ENCODE measurements at regions not wholly inside any gene's neighbourhood (a gene's known extent, or its start where the extent isn't known, plus 50 kb on each side); places are given as distances from the start of the nearest gene placed in this dataset.
"Not testable (repeated sequence)": the region's sequence is repeated elsewhere in the genome, so short reads cannot be mapped to it uniquely, and the experiment has no call there.

- FAIRE-seq; BruUV-seq (replicated peaks); ATAC-seq; H3K9ac ChIP-seq (ENCODE audit: insufficient read depth, low read depth, low read length); H3K27me3 ChIP-seq (ENCODE audit: control insufficient read depth in 1 of 2, insufficient read depth in 2 of 2, low read length in 2 of 2); H3K4me1 ChIP-seq (ENCODE audit: insufficient read depth, low read length); H3K27ac ChIP-seq (ENCODE audit: extremely low read length, insufficient read depth, low read length); DNase-seq (ENCODE audit: low spot score); POLR2A ChIA-PET; H4K20me1 ChIP-seq (ENCODE audit: insufficient read depth, low read length); CTCF ChIA-PET (ENCODE audit: low intra/inter-chr PET ratio, low total read pairs); H3K4me2 ChIP-seq (ENCODE audit: low read depth, low read length); in situ Hi-C loops (cut with HindIII; ENCODE audit: extremely low pct_ligation_motif_present, low pct_unique_long_range_greater_than_20kb); H3K36me3 ChIP-seq (replicated peaks in 1 of 2; ENCODE audit: control insufficient read depth in 1 of 2, insufficient read depth in 2 of 2, low read length in 2 of 2); intact Hi-C loops (cut with micrococcal nuclease; ENCODE audit: unreplicated experiment); H3K9me3 ChIP-seq (ENCODE audit: low read length); H3K79me2 ChIP-seq (ENCODE audit: insufficient read depth, low read length); H2AFZ ChIP-seq (ENCODE audit: low read length); H3K4me3 ChIP-seq (replicated peaks in 1 of 3; ENCODE audit: insufficient read depth in 1 of 3, low read depth in 2 of 3, low read length in 3 of 3): not testable (repeated sequence)
- WGBS (ENCODE audit: low lambda C conversion rate), result 58% methylated on average over 2 of the region's 2 CpGs
Measured at GRCh38 chr18:14203424-14203823, 71.2 kb upstream of the ZNF519 start.

GRCh38 chr18:14190776-14191442 lies 58.7 kb upstream of the ZNF519 start:
- not testable (repeated sequence) for BruUV-seq (replicated peaks)

GRCh38 chr18:14189858-14190257 lies 57.6 kb upstream of the ZNF519 start:
- no TSS peak for BruUV-seq (replicated peaks)
- in situ Hi-C loops (cut with HindIII; ENCODE audit: extremely low pct_ligation_motif_present, low pct_unique_long_range_greater_than_20kb), result no loop called here
- H3K9me3 ChIP-seq (ENCODE audit: low read length), result no peaks in the 10 kb centered on the region
- ChIA-PET POLR2A (interaction anchor here (2.3 kb wide), 1 partner anchor 11 kb away, joined by 9 read pairs; no protein-coding TSS in a partner anchor), CTCF (ENCODE audit: low intra/inter-chr PET ratio, low total read pairs) (no interaction called here)
- H3K4me3 ChIP-seq (replicated peaks in 1 of 3; ENCODE audit: insufficient read depth in 1 of 3, low read depth in 2 of 3, low read length in 3 of 3), result no peak overlapping the region
- intact Hi-C loops (cut with micrococcal nuclease; ENCODE audit: unreplicated experiment), result no loop called here
- no peaks in the 10 kb centered on the region for H3K79me2 ChIP-seq (ENCODE audit: insufficient read depth, low read length)
- 0% methylated on average over 1 of the region's 1 CpG for WGBS (ENCODE audit: low lambda C conversion rate)
- no peak overlapping the region for H2AFZ ChIP-seq (ENCODE audit: low read length)
- FAIRE-seq (no peak), DNase-seq (ENCODE audit: low spot score) (peak; percentile 90), ATAC-seq (peak; percentile 74; the same call in 2 of the 3 replicates)
- peaks cover 30% of the 10 kb centered on the region for H3K4me1 ChIP-seq (ENCODE audit: insufficient read depth, low read length)
- no peaks in the 10 kb centered on the region for H3K27me3 ChIP-seq (ENCODE audit: control insufficient read depth in 1 of 2, insufficient read depth in 2 of 2, low read length in 2 of 2)
- H3K9ac ChIP-seq (ENCODE audit: insufficient read depth, low read depth, low read length), result peak overlapping the region; percentile 15; the same call in 1 of the 2 replicates
- H3K27ac ChIP-seq (ENCODE audit: extremely low read length, insufficient read depth, low read length), result peak overlapping the region; percentile 57
- no peak overlapping the region; the same call in 1 of the 2 replicates for H3K4me2 ChIP-seq (ENCODE audit: low read depth, low read length)
- no peaks in the 10 kb centered on the region for H3K36me3 ChIP-seq (replicated peaks in 1 of 2; ENCODE audit: control insufficient read depth in 1 of 2, insufficient read depth in 2 of 2, low read length in 2 of 2)
- H4K20me1 ChIP-seq (ENCODE audit: insufficient read depth, low read length), result no peaks in the 10 kb centered on the region
- no peak for TF ChIP-seq FOXK2 (IDR thresholded peaks at IDR 0.05)
- TF ChIP-seq EP300 (IDR thresholded peaks at IDR 0.05; ENCODE audit: low read depth in 2 of 2, low read length in 2 of 2), result peak in 1 of 2 experiments; percentile 66; a peak in 2 of 4 replicates
- TF ChIP-seq EP300 (CRISPR knock-in tag; IDR thresholded peaks at IDR 0.05; ENCODE audit: borderline replicate concordance), result peak; percentile 52
- TF ChIP-seq MXD4 (CRISPR knock-in tag; IDR thresholded peaks at IDR 0.05), result no peak
- peak; percentile 28; the same call in 1 of the 2 replicates for TF ChIP-seq TBX2 (CRISPR knock-in tag; IDR thresholded peaks at IDR 0.05; ENCODE audit: borderline replicate concordance)
- no peak for TF ChIP-seq ZBTB20 (CRISPR knock-in tag; IDR thresholded peaks at IDR 0.05; ENCODE audit: borderline replicate concordance, low read depth)
- peak; percentile 26; the same call in 1 of the 2 replicates for TF ChIP-seq NR2C2 (CRISPR knock-in tag; IDR thresholded peaks at IDR 0.05; ENCODE audit: borderline replicate concordance)
- peak; percentile 64 for TF ChIP-seq NFE2L2 (IDR thresholded peaks at IDR 0.05; ENCODE audit: low read length)
- no peak for TF ChIP-seq ZNF276 (CRISPR knock-in tag; IDR thresholded peaks at IDR 0.05; ENCODE audit: low read depth)
- TF ChIP-seq ZBTB1 (CRISPR knock-in tag; IDR thresholded peaks at IDR 0.05; ENCODE audit: borderline replicate concordance), result no peak

More at GRCh38 chr18:14190776-14191442, 58.7 kb upstream of the ZNF519 start:
- H2AFZ ChIP-seq (ENCODE audit: low read length); H3K4me2 ChIP-seq (ENCODE audit: low read depth, low read length); DNase-seq (ENCODE audit: low spot score); H3K9ac ChIP-seq (ENCODE audit: insufficient read depth, low read depth, low read length); ATAC-seq; H3K9me3 ChIP-seq (ENCODE audit: low read length); intact Hi-C loops (cut with micrococcal nuclease; ENCODE audit: unreplicated experiment); H3K79me2 ChIP-seq (ENCODE audit: insufficient read depth, low read length); FAIRE-seq; H3K27me3 ChIP-seq (ENCODE audit: control insufficient read depth in 1 of 2, insufficient read depth in 2 of 2, low read length in 2 of 2); H3K36me3 ChIP-seq (replicated peaks in 1 of 2; ENCODE audit: control insufficient read depth in 1 of 2, insufficient read depth in 2 of 2, low read length in 2 of 2); in situ Hi-C loops (cut with HindIII; ENCODE audit: extremely low pct_ligation_motif_present, low pct_unique_long_range_greater_than_20kb); H4K20me1 ChIP-seq (ENCODE audit: insufficient read depth, low read length); H3K4me3 ChIP-seq (replicated peaks in 1 of 3; ENCODE audit: insufficient read depth in 1 of 3, low read depth in 2 of 3, low read length in 3 of 3); H3K27ac ChIP-seq (ENCODE audit: extremely low read length, insufficient read depth, low read length); CTCF ChIA-PET (ENCODE audit: low intra/inter-chr PET ratio, low total read pairs): not testable (repeated sequence)
- 98% methylated on average over 3 of the region's 3 CpGs for WGBS (ENCODE audit: low lambda C conversion rate)
- POLR2A ChIA-PET, result interaction anchor here (2.3 kb wide), 1 partner anchor 12 kb away, joined by 9 read pairs; no protein-coding TSS in a partner anchor
- peaks cover 30% of the 10 kb centered on the region for H3K4me1 ChIP-seq (ENCODE audit: insufficient read depth, low read length)
